Stimulated activated naive CD4-positive, alpha-beta T cell (primary cell): ENCODE measurements at regions not wholly inside any gene's neighbourhood (a gene's known extent, or its start where the extent isn't known, plus 50 kb on each side); places are given as distances from the start of the nearest gene placed in this dataset.
"Not testable (repeated sequence)": the region's sequence is repeated elsewhere in the genome, so short reads cannot be mapped to it uniquely, and the experiment has no call there.

Experiments used
- DNase-seq, 6 experiments: peaks; one replicate each; lab custom pipeline; 2025; lab: John Stamatoyannopoulos, UW

GRCh38 chr9:108803428-108804065 lies 52.2 kb downstream of the ACTL7B start:
- no peak for DNase-seq

- DNase-seq, result no peak
Measured at GRCh38 chr9:108802967-108803366, 52.8 kb downstream of the ACTL7B start.

- DNase-seq, result no peak
Measured at GRCh38 chr9:108801949-108802348, 53.8 kb downstream of the ACTL7B start.

- DNase-seq, result no peak
Measured at GRCh38 chr9:108800632-108801099, 55.1 kb downstream of the ACTL7B start.

GRCh38 chr9:108793573-108793972 lies 62.2 kb downstream of the ACTL7B start:
- DNase-seq, result no peak

- DNase-seq, result no peak
Measured at GRCh38 chr9:108789742-108790141, 66.0 kb downstream of the ACTL7B start.

- DNase-seq, result no peak
Measured at GRCh38 chr9:108787690-108788048, 68.1 kb downstream of the ACTL7B start.

GRCh38 chr9:108786901-108787689 lies 68.7 kb downstream of the ACTL7B start:
- no peak for DNase-seq

- no peak for DNase-seq
Measured at GRCh38 chr9:108786322-108786721, 69.5 kb downstream of the ACTL7B start.

- no peak for DNase-seq
Measured at GRCh38 chr9:108784998-108785397, 70.8 kb downstream of the ACTL7B start.

- DNase-seq, result no peak
Measured at GRCh38 chr9:108783731-108784495, 71.9 kb downstream of the ACTL7B start.

- no peak for DNase-seq
Measured at GRCh38 chr9:108783326-108783725, 72.5 kb downstream of the ACTL7B start.

- no peak for DNase-seq
Measured at GRCh38 chr9:108780942-108781734, 74.6 kb downstream of the ACTL7B start.

GRCh38 chr9:108779551-108780325 lies 76.0 kb downstream of the ACTL7B start:
- no peak for DNase-seq

- DNase-seq, result no peak
Measured at GRCh38 chr9:108776920-108777639, 78.7 kb downstream of the ACTL7B start.

- DNase-seq, result no peak
Measured at GRCh38 chr9:108775901-108776306, 79.9 kb downstream of the ACTL7B start.

GRCh38 chr9:108774088-108774487 lies 81.7 kb downstream of the ACTL7B start:
- DNase-seq, result not testable (repeated sequence)

GRCh38 chr9:108772301-108772894 lies 83.4 kb downstream of the ACTL7B start:
- DNase-seq, result no peak

GRCh38 chr9:108768744-108769143 lies 87.0 kb downstream of the ACTL7B start:
- DNase-seq, result no peak

GRCh38 chr9:108766626-108767161 lies 89.1 kb downstream of the ACTL7B start:
- no peak for DNase-seq
